Uterus (tissue), 3 donors: ENCODE measurements at regions not wholly inside any gene's neighbourhood (a gene's known extent, or its start where the extent isn't known, plus 50 kb on each side); places are given as distances from the start of the nearest gene placed in this dataset.

Experiments
- DNase-seq, 2 donors: peaks; one replicate each; pipeline ENCODE4 v3.0.0-alpha.2; 2019 to 2020
- H3K27ac ChIP-seq, 2 donors: fragments of 200-600 bp; sonication (generic); 1 replicate in 1 of 2; 2 replicates in 1 of 2; pipeline ENCODE4 v1.5.1; 2016 to 2018
- H3K27me3 ChIP-seq, 2 donors: fragments of 200-600 bp; sonication (generic); one replicate each; pipeline ENCODE4 v1.5.1; 2018 to 2019; ENCODE audit warnings: control low read depth in 1 of 2
- H3K36me3 ChIP-seq, 2 donors: fragments of 200-600 bp; sonication (generic); one replicate each; pipeline ENCODE4 v1.5.1; 2019; ENCODE audit warnings: control low read depth in 1 of 2
- H3K4me1 ChIP-seq, 2 donors: fragments of 200-600 bp; sonication (generic); one replicate each; pipeline ENCODE4 v1.5.1; 2018 to 2019; ENCODE audit warnings: control low read depth in 1 of 2
- H3K4me3 ChIP-seq, 2 donors: fragments of 200-600 bp; sonication (generic); 1 replicate in 1 of 2; 2 replicates in 1 of 2; pipeline ENCODE4 v1.5.1; 2018 to 2019; ENCODE audit warnings: mild to moderate bottlenecking in 1 of 2
- H3K9me3 ChIP-seq, 2 donors: fragments of 200-600 bp; sonication (generic); one replicate each; pipeline ENCODE4 v1.5.1; 2019; ENCODE audit warnings: control low read depth in 1 of 2
- POLR2A ChIP-seq, 2 donors: fragments of 450-650 bp; IDR thresholded peaks; one replicate each; pipeline ENCODE4 v1.6.1; 2016; ENCODE audit warnings: antibody characterized with exemption in 2 of 2, mild to moderate bottlenecking in 1 of 2, moderate library complexity in 1 of 2
- intact Hi-C: fragments of 100-400 bp; cut with DNase I; formaldehyde crosslinking; loops from one replicate; pipeline ENCODE4 v1.15.1; 2023; ENCODE audit warnings: low total_unique reads
- TF ChIP-seq, protein P1 (sequence below), 4 experiments: fragments of 200-600 bp in 2 of 4; fragments of 450-650 bp in 2 of 4; sonication (generic) in 2 of 4; IDR thresholded peaks; one replicate each; pipeline ENCODE4 v1.5.1; 2016 to 2019; ENCODE audit warnings: antibody characterized with exemption in 4 of 4, mild to moderate bottlenecking in 2 of 4, moderate library complexity in 1 of 4
- donor health status: DM: yes; HTN: yes; CAD: no.

DNA sequence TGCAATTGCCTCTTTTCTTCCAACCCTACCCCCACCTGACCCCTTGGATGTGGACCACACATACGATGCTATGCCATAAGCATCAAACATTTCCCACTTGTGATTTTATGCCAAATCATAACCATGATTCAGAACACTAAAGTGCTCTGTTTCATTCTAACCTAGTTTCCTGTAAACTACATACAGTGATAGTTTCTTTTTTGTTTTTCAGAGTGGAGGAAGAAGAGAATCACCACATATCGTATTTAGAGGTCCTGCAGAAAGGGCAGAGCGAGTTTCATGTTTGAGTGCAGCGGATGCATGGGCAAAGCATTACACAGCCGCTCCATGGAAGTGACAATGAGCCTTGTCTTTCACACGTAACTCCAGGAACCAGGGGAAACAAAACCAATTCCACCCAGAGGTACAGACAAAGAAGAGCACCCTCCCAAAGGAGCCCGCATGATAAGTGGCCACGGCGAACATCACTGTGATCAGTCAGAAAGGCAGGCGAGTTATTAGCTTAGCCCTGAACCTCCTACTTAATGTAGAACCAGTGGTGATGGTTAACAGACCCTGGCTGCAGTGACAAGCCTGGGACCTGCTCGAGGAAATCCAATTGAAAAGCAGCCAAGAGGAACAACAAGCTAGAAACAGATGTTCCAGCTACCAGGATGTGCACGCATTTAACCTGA is 64.0 kb upstream of the ZNF281 start:
- no peak for DNase-seq
- Histone ChIP-seq H3K27ac (no peak overlapping the region), H3K36me3 (no peaks in the 10 kb centered on the region), H3K4me3 (no peak overlapping the region), H3K27me3 (no peaks in the 10 kb centered on the region), H3K9me3 (no peaks in the 10 kb centered on the region), H3K4me1 (no peaks in the 10 kb centered on the region)
- intact Hi-C loops, result no loop called here
- no peak for TF ChIP-seq POLR2A (IDR thresholded peaks at IDR 0.05)
- TF ChIP-seq, protein P1, sequence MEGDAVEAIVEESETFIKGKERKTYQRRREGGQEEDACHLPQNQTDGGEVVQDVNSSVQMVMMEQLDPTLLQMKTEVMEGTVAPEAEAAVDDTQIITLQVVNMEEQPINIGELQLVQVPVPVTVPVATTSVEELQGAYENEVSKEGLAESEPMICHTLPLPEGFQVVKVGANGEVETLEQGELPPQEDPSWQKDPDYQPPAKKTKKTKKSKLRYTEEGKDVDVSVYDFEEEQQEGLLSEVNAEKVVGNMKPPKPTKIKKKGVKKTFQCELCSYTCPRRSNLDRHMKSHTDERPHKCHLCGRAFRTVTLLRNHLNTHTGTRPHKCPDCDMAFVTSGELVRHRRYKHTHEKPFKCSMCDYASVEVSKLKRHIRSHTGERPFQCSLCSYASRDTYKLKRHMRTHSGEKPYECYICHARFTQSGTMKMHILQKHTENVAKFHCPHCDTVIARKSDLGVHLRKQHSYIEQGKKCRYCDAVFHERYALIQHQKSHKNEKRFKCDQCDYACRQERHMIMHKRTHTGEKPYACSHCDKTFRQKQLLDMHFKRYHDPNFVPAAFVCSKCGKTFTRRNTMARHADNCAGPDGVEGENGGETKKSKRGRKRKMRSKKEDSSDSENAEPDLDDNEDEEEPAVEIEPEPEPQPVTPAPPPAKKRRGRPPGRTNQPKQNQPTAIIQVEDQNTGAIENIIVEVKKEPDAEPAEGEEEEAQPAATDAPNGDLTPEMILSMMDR (IDR thresholded peaks at IDR 0.05), result no peak

DNA sequence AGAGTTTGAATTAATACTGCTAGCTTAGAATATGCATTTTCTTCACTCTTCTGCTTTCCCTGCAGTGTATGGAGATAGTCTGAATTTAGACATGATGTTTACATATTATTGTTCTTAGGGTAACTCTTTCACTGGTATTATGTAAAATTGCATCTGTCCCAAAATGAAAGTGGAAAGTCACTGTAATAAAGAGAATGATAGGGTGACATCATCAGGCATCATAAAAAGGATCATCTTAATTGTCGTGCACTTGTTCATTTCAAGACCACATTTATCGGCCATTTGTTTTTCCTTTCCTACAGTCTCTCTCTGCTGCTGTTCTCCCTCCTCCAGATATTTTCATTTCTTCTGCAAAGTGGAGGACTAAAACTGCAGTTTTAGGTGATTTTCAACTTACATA is 61.9 kb upstream of the ZNF281 start:
- Histone ChIP-seq H3K27ac (no peak overlapping the region), H3K36me3 (no peaks in the 10 kb centered on the region), H3K9me3 (no peaks in the 10 kb centered on the region), H3K4me1 (no peaks in the 10 kb centered on the region), H3K27me3 (no peaks in the 10 kb centered on the region), H3K4me3 (no peak overlapping the region)
- intact Hi-C loops, result no loop called here
- TF ChIP-seq POLR2A (IDR thresholded peaks at IDR 0.05), result no peak
- TF ChIP-seq, protein P1 (IDR thresholded peaks at IDR 0.05), result no peak
- no peak for DNase-seq

- Histone ChIP-seq H3K36me3 (no peaks in the 10 kb centered on the region), H3K9me3 (no peaks in the 10 kb centered on the region), H3K4me3 (no peak overlapping the region), H3K4me1 (no peaks in the 10 kb centered on the region), H3K27me3 (no peaks in the 10 kb centered on the region), H3K27ac (no peak overlapping the region)
- TF ChIP-seq, protein P1 (IDR thresholded peaks at IDR 0.05), result no peak
- TF ChIP-seq POLR2A (IDR thresholded peaks at IDR 0.05), result no peak
- no peak for DNase-seq
- intact Hi-C loops, result no loop called here
Observed at GRCh38 chr1:200468264-200469001, 58.6 kb upstream of the ZNF281 start.

GRCh38 chr1:200464784-200465400 is 55.1 kb upstream of the ZNF281 start:
- intact Hi-C loops, result no loop called here
- H3K27me3 ChIP-seq, result no peaks in the 10 kb centered on the region
- DNase-seq, result no peak

More at GRCh38 chr1:200464784-200465400, 55.1 kb upstream of the ZNF281 start:
- Histone ChIP-seq H3K36me3 (no peaks in the 10 kb centered on the region), H3K27ac (no peak overlapping the region), H3K4me1 (no peaks in the 10 kb centered on the region), H3K9me3 (no peaks in the 10 kb centered on the region), H3K4me3 (no peak overlapping the region)
- TF ChIP-seq, protein P1 (IDR thresholded peaks at IDR 0.05), result no peak
- no peak for TF ChIP-seq POLR2A (IDR thresholded peaks at IDR 0.05)
